Activated naive CD4-positive, alpha-beta T cell treated with anti-CD3 and anti-CD28 coated beads, Interleukin-2, amount 50 U/mL, for 24 hours (primary cell): ENCODE measurements at regions not wholly inside any gene's neighbourhood (a gene's known extent, or its start where the extent isn't known, plus 50 kb on each side); places are given as distances from the start of the nearest gene placed in this dataset.
"Not testable (repeated sequence)": the region's sequence is repeated elsewhere in the genome, so short reads cannot be mapped to it uniquely, and the experiment has no call there.

ENCODE experiments used
- H3K27ac Mint-ChIP-seq: one replicate; pipeline ENCODE4 v1.8.0; 2021; ENCODE audit warnings: mild to moderate bottlenecking, mixed read lengths
- H3K27me3 Mint-ChIP-seq: one replicate; pipeline ENCODE4 v1.8.0; 2021; ENCODE audit warnings: mixed read lengths
- H3K36me3 Mint-ChIP-seq: one replicate; pipeline ENCODE4 v1.8.0; 2021; ENCODE audit warnings: mixed read lengths
- H3K4me1 Mint-ChIP-seq: one replicate; pipeline ENCODE4 v1.8.0; 2021; ENCODE audit warnings: mixed read lengths
- H3K4me3 Mint-ChIP-seq: one replicate; pipeline ENCODE4 v1.8.0; 2021; ENCODE audit warnings: mild to moderate bottlenecking, mixed read lengths
- H3K9me3 Mint-ChIP-seq: one replicate; pipeline ENCODE4 v1.8.0; 2021; ENCODE audit warnings: mixed read lengths

DNA sequence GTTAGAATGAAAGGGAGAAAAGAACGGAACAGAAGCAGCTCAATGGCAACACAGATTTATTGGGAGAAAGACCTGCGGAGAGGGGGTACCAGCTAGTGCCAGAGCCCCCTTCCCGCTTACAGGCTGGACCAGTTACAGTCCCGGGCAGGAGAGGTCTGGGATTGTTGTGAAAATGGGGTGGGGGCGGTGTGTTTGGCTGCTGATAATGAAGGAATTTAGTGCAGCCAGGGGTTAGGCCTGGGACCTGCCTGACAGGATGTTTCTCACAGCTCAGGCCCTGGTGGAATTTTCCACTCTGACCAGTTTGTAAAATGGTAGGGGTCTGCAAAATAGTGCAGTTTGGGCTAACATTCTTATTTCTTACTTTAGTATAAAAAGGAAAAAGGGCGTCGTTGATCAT is 75.4 kb upstream of the SPIN4 start:
- Mint-ChIP-seq H3K4me3 (no peak overlapping the region), H3K27ac (no peak overlapping the region)

GRCh38 chrX:63424063-63424462 is 72.9 kb upstream of the SPIN4 start:
- H3K9me3 Mint-ChIP-seq: peaks cover 6% of the 10 kb centered on the region
- no peaks in the 10 kb centered on the region for H3K27me3 Mint-ChIP-seq

More for the DNA sequence above, 75.4 kb upstream of the SPIN4 start:
- Mint-ChIP-seq H3K9me3 (peaks cover 6% of the 10 kb centered on the region), H3K4me1 (no peaks in the 10 kb centered on the region), H3K36me3 (peaks cover 9% of the 10 kb centered on the region), H3K27me3 (no peaks in the 10 kb centered on the region)

GRCh38 chrX:63421411-63421810 is 70.3 kb upstream of the SPIN4 start:
- Mint-ChIP-seq H3K9me3 (peaks cover 6% of the 10 kb centered on the region), H3K4me1 (no peaks in the 10 kb centered on the region), H3K4me3 (no peak overlapping the region), H3K27ac (no peak overlapping the region), H3K36me3 (peaks cover 9% of the 10 kb centered on the region), H3K27me3 (no peaks in the 10 kb centered on the region)

More at GRCh38 chrX:63424063-63424462, 72.9 kb upstream of the SPIN4 start:
- peaks cover 9% of the 10 kb centered on the region for H3K36me3 Mint-ChIP-seq
- no peaks in the 10 kb centered on the region for H3K4me1 Mint-ChIP-seq
- no peak overlapping the region for H3K27ac Mint-ChIP-seq
- no peak overlapping the region for H3K4me3 Mint-ChIP-seq

GRCh38 chrX:63418211-63418610 is 67.1 kb upstream of the SPIN4 start:
- Mint-ChIP-seq H3K4me3 (no peak overlapping the region), H3K27me3 (no peaks in the 10 kb centered on the region), H3K36me3 (no peaks in the 10 kb centered on the region), H3K9me3 (no peaks in the 10 kb centered on the region), H3K27ac (no peak overlapping the region), H3K4me1 (no peaks in the 10 kb centered on the region)

DNA sequence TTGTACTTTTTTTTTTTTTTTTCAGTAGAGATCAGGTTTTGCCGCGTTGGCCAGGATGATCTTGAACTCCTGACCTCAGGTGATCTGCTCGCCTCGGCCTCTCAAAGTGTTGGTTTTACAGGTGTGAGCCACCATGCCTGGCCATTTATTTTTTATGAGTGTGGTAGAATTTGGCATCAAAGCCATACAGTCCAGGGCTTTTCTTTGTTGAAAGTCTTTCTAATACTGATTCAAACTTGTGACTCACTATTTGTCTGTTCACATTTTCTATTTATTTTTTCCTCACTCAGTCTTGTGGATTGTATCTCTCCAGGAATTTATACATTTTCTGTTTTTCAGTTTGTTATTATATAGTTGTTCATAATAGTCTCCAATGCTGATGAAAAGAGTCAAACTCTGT is 66.5 kb upstream of the SPIN4 start:
- H3K27ac Mint-ChIP-seq: no peak overlapping the region
- H3K4me1 Mint-ChIP-seq: no peaks in the 10 kb centered on the region
- no peaks in the 10 kb centered on the region for H3K36me3 Mint-ChIP-seq
- no peaks in the 10 kb centered on the region for H3K9me3 Mint-ChIP-seq
- no peaks in the 10 kb centered on the region for H3K27me3 Mint-ChIP-seq
- no peak overlapping the region for H3K4me3 Mint-ChIP-seq

DNA sequence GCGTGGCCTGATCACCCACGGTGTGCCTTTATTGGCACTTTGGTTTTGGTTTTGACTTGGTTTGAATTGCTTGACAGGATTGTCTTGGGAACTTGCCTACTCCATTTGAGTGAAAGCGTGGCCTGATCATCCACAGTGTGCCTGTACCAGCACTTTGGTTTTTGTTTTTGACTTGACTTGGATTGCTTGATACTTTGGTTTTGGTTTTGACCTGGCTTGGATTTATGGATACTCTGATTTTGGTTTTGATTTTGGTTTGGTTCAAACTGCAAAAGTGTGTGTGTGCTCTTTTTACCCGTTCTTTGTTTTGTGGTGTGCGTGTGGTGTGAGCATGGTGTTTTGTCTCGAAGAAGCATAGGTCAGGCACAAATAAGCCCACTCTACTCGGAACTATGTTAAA is 58.8 kb upstream of the SPIN4 start:
- not testable (repeated sequence) for H3K4me1 Mint-ChIP-seq, H3K27me3 Mint-ChIP-seq, H3K9me3 Mint-ChIP-seq, H3K4me3 Mint-ChIP-seq, H3K27ac Mint-ChIP-seq, H3K36me3 Mint-ChIP-seq

- Mint-ChIP-seq H3K4me3 (no peak overlapping the region), H3K27ac (no peak overlapping the region), H3K27me3 (no peaks in the 10 kb centered on the region), H3K9me3 (no peaks in the 10 kb centered on the region), H3K4me1 (no peaks in the 10 kb centered on the region), H3K36me3 (peaks cover 2% of the 10 kb centered on the region)
Measured at GRCh38 chrX:63408050-63408449, 56.9 kb upstream of the SPIN4 start.

- Mint-ChIP-seq H3K4me1 (no peaks in the 10 kb centered on the region), H3K36me3 (no peaks in the 10 kb centered on the region), H3K27ac (no peak overlapping the region)
Measured at GRCh38 chrX:63404332-63404731, 53.2 kb upstream of the SPIN4 start.

DNA sequence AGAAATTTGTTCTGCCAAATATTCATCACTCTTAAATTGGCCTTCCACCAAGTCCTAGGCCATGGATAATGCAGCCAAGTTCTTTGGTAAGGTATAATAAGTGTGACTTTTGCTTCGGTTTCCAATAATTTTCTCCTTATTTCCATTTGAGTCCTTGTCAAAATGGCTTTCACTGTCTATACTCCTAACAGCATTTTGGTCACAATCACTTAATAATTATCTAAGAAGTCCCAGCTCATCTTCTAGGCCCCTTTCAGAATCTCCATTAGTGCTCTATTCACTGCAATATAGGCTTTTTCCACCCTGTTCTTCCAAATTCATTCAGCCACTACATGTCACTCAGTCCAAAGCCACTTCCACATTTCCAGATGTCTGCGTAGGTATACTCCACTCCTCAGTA is 51.0 kb upstream of the SPIN4 start:
- Mint-ChIP-seq H3K4me1 (no peaks in the 10 kb centered on the region), H3K27ac (no peak overlapping the region), H3K36me3 (no peaks in the 10 kb centered on the region), H3K4me3 (no peak overlapping the region), H3K27me3 (no peaks in the 10 kb centered on the region), H3K9me3 (no peaks in the 10 kb centered on the region)

More at GRCh38 chrX:63404332-63404731, 53.2 kb upstream of the SPIN4 start:
- H3K27me3 Mint-ChIP-seq: no peaks in the 10 kb centered on the region
- H3K9me3 Mint-ChIP-seq: no peaks in the 10 kb centered on the region
- no peak overlapping the region for H3K4me3 Mint-ChIP-seq
